ENCODE measurements at regions not wholly inside any gene's neighbourhood (a gene's known extent, or its start where the extent isn't known, plus 50 kb on each side); places are given as distances from the start of the nearest gene placed in this dataset.
A peak's percentile ranks its signal among the peaks of the same experiment; 100 is the strongest.

DNA sequence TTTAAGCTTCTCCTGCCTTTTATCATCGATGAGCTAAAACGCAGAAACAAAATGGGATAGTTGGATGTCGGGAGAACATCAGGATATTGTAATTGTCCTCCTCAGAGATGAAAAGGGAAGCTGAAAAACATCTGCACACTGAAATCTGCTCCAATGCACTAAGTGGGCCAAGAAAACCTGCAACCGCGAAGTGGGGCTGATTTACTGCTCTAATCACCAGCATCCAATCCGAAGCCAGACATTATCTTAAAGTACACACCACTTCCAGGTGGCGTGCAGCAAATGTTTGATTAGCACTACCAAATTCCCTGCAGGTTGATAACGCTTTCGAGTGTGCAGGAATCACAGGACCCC lies 230.3 kb upstream of the SLC14A2 start:
- no peak for DNase-seq

DNA sequence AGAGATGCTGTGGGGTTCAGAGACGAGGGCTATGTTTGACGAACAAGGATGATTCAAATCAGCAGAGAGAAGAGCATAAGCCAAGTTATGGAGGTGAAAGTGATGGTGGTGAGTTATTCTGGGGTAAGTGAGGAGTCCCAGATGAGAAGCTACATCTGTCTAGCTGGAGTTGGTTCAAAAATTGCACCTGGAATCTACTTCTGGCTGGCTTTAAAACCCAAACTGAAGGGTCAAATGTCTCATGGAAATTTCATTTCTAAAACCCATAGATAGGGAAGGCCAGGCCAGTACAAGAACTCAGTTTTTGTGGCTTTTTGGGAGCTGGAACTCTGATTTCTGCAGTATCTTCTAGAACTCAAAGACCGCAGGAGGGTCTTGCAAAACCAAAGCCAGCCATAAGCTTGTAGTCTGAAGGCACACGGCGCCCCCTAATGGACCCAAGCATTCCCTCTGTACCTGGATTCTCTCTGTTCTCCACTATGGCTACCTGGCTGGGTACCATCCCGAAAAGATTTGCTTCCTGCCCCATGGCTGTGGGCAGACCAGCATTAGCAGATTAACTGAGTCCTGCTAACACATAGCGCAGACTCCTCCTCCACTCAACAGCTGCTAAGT lies 229.1 kb upstream of the SLC14A2 start:
- peak; percentile 68 for DNase-seq

DNA sequence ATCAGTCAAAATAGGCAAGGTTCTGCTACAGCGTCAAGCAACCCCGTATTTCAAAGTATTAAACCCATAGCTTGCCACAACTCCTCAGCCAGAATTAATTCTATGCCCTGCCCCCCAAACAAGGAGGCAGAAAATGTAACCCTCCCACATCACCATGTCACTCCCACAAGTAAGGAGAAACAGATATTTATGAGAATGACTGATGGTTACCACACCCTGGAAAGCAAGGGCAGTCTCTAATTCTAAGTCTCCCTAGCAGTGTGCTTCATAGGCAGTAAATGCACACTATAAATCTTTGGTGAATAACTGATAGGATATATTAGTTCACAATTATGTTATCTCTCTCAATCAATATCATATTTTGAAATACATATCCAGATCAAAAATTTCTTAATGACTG lies 228.0 kb upstream of the SLC14A2 start:
- DNase-seq: no peak

DNA sequence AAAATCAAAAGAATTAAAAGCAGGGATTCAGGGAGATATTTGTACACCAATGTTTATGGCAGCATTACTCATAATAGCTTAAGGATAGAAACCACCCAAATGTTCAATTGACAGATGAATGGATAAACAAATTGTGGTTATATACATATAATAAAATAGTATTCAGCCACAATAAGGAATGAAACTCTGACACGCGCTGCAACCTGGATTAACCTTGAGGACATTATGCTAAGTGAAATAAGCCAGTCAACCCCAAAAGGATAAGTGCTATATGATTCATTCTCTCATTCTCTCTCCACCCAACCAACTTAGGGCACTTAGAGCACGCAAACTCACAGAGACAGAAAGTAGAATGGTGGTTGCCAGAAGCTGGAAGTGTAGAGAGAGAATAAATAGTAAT lies 216.8 kb upstream of the SLC14A2 start:
- DNase-seq: no peak

DNA sequence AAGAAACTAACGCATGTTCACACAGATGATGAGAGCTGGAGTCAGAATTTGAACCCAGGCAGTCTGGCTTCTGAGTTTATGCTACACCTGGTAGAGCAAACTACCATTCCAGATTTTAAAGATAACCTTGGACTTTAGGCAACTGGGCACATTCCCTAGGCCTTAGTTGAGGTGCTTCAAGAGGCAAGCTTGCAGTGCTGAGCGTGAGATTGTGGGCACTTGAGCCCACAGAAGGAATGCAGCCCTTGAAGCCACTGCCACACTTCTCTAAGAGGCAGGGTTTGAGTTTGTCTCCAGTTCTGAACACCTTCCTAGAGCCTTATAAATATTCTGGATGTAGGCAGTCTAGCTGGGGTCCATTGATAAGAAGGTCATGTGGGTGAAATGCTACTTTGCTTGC lies 216.1 kb upstream of the SLC14A2 start:
- no peak for DNase-seq

DNA sequence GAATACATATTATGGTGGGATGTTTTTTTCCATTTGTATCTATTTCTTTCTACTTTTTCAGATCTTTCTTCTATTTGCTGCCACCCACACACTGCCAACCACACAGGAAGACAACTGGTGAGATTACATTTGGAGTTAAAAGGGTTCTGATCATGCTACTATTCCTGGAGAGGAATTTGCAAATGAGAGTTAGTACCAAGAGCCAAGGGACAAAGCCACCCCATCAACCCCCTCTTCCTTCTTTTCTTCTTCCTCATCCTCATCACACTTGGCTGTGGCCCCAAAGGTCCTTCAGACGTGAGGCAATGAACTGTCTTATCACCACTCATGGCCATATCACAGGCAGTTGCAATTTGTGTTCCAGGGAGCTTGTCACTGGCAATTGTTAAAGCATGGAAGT lies 215.6 kb upstream of the SLC14A2 start:
- no peak for DNase-seq

DNA sequence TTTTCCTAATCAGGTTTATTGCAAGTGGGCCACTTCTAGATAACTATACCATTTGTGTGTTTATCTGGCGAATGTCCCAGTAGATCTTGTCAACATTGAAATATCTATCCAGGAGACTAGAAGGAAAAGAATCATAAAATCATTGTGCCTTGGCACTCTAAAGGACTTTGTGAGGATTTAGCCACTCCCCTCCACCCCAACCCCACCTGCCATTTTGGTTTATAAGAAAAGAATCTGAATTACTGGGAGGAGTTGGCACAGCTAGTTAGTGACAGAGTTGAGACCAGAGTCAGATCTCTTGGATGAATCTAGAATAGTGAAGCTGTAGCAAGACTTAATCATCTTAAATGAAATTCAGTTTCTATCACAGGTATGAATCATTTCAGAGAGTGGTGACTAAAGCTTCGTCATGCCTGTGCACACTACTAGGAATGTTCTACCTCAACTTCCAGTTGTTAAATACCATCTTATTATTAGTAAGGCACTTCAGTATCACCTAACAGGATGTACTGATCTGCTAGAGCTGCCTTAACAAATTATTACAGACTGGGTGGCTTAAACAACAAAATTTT lies 212.7 kb upstream of the SLC14A2 start:
- no peak for DNase-seq

DNA sequence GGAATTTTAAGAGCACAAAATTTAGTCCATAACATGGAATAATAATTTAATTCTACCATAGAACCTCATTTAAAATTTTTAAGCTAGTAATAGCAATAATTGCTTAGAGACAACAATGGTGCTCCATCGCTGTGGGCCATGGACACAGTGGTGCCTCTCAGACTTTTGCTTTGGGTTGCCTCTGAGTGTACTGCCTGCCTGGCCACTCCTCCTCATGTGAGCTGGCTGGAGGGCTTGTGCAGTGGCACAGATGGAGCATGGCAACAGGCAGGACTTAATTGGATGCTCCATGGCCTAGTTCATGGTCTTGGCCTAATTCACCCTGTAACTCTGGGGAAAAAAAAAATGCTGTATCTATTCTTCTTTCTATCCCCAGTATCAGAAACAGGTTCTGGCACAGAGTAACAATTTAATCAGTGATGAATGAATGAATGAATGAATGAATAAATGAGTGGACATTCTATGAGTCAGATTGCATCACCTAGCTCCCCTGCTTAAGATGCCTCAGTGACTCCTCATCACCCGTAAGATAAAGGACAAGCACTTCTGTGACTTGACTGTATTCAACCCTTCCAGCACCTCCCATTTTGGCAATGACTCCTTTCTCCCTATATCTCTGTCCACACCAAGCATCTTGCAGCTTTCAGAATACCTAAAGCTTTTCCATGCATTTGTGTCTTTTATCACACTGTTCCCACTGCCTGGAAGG lies 211.8 kb upstream of the SLC14A2 start:
- DNase-seq: no peak

DNA sequence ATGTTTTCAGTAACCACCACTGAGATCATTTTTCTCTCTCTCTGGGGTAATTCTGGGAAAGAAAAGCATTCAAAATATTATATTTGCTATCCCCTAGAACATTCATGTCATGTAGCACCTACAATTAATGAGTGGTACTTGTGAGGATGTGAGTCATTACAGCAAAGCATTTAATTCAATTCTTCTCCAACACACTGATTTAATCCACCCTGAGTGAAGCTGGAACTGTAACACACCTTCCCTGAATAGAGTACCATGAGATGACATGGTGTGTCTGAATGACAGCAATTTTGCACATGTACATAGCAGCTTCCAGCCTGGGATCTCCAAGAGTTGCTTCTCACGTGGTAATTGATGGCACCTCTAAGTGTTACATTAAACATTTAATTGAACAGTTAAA lies 207.1 kb upstream of the SLC14A2 start:
- DNase-seq: no peak

DNA sequence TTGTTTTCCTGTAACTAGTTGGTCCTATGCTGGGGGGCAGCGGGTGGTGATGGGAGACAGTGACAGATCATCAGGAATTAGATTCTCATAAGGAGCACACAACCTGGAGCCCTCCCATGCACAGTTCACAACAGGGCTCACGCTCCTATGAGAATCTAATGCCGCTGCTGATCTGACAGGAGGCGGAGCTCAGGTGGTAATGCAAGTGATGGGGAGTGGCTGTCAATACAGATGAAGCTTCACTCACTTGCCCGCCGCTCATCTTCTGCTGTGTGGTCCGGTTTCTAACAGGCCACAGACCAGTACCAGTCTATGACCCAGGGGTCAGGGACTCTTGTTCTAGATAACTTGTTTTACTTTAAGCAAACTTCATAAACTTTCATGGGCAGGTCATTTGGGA lies 205.3 kb upstream of the SLC14A2 start:
- no peak for DNase-seq

DNA sequence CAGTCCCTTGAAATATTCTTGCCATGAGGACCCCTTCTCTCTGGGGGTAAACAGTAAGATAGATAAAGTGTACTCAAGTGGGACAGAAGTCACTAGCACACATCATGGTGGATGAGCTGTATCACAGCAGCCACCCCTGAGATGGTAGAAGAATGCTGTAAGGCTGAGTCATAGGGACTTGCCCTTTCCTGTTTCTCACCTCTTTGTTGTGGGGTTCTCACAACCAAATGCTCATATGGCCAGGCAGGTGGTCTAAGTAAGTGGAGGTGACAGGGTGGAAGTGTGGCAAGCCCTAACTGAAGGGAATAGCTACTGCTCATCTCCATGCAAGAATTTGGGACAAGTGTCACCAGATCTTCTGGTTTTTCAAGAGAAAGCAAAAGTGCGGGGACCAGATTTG lies 202.7 kb upstream of the SLC14A2 start:
- no peak for DNase-seq

DNA sequence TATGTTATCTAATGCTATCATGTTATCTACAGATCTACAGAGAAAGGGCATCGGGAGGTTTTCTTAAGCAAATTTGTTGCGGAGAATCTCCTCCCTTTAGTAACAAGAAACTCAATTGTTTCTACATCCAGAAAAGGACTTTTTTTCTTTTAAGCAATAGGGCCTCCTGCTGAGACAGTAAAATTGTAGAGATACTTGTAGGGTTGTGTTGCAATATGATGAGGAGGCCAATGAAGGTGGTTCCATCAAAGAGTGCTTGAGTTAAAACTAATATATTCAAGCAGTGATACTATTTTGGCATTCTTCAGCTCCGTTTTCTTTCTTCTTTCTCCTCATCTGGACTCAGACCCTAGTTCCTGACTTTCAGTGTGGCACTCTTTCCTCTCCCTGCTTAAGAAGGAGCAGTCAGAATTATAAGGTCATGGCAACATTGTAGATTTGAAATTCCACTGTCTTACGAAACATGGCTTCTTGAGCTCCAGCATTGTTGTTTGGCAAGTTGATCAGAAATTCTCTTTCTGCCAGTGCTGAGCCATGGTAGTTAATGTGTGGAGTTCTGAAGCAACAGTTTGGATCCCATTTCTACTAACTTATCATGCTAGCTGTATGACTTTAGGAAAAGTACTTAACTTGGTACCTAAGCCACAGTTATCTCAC lies 202.0 kb upstream of the SLC14A2 start:
- no peak for DNase-seq

DNA sequence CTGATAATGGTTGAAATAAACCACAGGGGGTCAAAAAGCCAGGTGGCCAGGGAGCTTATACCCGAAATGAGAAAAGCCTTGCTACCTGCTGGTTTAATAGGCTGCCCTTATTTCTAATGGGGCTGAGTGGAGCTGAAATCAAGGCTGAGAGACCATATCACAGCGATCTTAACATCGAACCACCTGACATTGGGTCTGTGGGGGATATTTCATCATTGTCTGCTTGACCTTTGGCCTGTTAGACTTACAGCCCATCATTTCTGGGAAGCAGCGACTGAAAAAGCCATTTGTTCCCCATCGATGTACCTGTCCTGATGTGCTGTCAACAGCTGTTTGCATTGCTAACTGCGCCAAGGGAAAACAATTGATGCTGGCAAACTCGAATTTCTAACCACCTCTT lies 199.7 kb upstream of the SLC14A2 start:
- no peak for DNase-seq

DNA sequence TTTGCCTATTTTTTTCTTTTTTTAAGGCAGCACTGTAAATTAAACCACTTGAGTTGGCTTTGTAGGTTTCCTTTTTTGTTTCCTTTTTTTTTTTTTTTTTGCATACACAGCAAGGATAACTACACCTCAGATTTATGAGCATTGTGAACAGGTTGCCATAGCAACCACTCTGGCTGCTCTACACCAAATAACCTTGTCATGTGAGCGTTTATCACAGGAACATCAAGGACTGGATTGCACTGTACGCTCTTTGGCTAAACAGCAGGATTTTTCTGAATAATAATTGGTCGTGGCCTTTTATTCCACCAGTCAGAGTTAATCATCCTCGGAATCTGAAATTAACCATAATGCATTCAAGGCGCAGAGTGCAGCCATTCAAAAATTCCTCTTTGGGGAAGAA lies 199.1 kb upstream of the SLC14A2 start:
- DNase-seq: no peak

DNA sequence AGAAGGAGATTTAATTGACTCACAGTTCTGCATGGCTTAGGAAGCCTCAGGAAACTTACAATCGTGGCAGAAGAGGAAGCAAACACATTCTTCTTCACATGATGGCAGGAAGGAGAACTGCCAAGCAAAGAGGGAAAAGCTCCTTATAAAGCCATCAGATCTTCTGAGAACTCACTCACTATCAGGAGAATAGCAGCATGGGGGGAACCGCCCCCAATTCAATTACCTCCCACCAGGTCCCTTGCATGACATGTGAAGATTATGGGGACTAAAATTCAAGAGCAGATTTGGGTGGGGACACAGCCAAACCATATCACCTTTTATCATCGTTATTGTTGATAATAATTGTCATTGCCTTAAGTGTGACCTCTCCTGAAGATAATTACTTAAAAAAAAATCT lies 197.9 kb upstream of the SLC14A2 start:
- DNase-seq: no peak

DNA sequence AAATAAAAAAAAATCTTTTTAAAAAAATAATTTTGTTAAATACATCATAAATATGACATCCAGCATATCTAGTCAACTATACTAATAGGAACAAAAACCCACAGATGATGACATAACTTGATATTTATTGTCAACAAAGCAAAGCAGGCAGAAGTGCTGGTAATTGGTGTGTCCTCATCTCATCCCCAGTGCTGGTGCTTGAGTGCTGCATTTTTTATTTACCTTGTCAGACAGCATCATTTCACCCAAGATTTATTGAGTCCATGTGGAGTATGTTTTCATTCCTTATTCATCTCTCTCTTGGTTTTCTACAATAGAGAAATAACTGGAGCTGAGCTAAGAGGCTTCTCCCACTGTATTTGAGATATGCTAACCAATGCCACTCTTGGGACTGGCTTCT lies 191.6 kb upstream of the SLC14A2 start:
- DNase-seq: no peak

DNA sequence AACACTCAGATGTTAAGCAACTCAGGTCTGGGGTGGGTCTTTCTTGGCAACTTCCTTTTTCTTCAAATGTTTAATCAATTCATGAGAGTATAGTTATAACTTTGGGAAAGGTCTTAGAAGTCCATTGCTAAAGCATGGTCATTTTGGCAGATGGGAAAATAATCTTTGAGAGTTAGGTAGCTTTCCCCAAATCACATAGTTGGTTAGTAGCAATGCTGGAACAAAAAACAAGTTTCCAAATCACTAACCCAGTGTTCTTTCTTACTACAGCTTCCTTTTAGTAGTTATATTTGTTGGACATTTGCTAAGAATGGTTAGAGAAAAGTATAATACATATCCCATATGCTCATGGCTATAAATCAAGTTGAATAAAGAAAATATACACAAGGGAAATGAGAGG lies 185.2 kb upstream of the SLC14A2 start:
- DNase-seq: no peak

DNA sequence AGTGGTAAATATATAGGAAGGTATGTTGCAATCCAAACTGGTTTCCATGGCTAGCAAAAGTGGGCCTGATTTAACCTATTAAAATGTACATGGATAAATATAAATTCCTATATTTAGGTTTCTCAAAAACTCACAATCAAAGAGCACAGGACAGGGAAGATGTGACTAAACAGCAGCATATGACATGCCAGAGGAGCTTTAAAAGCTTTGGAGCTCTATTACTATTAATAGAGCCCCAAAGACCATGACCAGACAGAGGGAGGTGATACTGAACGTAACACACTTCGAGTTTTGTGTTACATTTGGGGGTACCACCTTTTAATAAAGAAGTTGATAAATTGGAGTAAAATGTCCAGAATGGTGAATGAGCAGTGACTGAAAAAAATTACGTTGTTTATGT lies 179.5 kb upstream of the SLC14A2 start:
- DNase-seq: no peak

DNA sequence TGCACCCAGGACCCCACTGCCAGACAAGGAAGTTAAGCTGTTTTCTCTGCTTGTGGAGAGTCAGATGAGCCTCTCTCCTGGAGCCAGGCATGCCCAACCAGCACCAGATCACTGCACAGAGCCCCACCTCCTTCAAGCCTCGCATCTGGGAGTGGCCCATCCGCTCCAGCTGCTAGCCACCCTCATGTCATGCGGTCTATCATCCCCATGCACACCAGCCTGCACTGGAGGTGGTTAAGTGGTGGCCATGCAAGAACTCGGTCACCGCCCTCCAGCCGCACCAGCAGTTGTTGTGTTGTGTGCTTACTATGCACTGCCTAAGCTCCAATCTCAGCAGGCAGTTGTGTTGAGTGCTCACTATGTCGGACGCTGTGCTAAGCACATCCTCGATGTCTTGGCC lies 177.9 kb upstream of the SLC14A2 start:
- DNase-seq: no peak

DNA sequence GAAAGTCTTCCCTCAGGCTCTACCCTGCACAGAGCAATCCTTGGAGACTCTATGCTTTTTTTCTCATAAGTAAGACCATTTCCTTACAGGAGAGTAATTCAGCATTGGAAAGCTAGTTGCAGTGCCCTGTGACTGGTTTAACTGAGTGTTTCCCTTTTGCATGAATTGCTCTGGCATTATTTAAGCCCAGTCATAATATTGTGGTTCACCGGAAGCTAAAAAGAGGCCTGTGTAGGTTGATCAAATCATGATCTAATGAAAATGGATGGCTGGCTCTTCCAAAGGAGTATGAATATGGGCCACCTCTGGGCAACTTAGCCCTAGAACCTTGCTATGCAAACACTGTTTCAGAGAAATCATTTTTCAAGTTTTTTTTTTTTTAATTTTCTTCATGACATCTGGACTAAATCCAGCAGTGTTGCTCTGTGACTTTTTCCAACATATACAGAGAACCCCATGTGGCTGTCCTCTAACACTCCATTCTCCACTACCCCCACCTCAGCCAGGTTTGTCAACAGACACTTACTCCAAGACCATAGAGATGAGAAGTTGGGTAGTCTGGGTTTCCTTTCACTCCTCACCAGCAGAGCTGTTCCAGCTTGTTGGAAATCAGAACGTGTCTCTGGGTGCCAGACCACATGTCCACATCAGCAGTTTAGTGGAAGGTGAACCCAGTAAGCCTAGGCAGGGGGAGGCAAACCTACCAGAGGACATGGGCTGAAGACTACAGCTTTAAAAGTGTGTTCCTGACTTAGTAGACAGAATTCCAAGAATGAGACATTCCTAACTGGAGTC lies 175.2 kb upstream of the SLC14A2 start:
- DNase-seq: no peak

DNA sequence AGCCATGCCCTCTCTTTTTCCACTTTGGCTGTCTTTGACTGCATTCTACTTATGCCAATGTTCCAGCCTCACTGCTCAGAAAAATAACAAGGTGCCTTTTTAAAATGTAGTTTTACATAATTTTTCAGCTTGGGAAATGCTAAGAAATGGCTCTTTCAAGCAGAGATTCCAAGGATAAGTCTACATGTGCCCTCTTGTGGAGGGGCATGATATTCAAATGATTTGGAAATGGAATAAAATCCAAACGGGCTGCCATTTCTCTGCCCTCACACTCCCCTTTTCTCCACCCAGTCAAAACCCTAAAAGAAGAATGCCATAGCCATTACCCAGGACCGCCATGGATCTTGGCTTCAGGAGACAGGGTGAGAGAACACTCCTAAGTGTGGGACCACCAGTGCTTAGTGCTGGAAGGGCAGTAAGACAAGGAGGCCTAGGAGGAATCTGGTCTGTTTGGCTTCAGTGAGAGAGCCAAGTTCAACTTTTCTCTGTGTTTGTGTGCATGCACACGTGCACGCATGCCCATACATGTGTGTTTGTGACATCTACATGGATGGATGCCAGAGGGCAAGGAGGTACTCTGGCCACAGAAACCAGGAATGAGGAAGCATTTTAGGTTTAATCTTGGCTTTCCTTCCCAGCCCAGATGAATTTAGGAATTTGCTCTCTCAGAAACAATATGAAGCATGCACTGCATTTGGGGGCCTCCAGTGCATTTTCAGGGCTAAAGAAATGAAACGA lies 174.0 kb upstream of the SLC14A2 start:
- no peak for DNase-seq

DNA sequence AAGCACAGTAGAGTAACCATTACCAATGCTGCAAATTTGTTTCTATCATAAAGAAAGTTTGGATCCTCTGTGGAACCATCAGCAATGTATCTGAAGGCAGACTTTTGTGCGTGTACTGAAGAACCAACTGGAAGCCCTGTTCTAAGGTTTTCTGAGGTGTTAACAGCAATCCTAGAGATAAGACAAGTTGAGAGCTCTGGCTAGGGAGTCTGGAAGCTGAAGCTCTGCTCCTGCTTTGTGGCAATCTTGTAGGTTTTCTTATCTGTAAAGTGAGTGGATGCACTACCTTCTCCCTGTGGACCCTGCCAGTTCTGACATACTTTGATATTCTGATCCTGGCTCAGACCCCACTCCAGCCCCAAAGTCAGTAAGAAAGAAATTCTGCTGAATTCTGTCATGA lies 171.2 kb upstream of the SLC14A2 start:
- no peak for DNase-seq

Measured in right forelimb (tissue), 1 donor.